Left ventricle myocardium superior (tissue), 1 donor: ENCODE measurements at regions not wholly inside any gene's neighbourhood (a gene's known extent, or its start where the extent isn't known, plus 50 kb on each side); places are given as distances from the start of the nearest gene placed in this dataset.
"Not testable (repeated sequence)": the region's sequence is repeated elsewhere in the genome, so short reads cannot be mapped to it uniquely, and the experiment has no call there.

Experiments used
- ATAC-seq: fragments of 200-7000 bp; cut with Tn5 transposase; one replicate; pipeline ENCODE4 v1.9.1; 2020; ENCODE audit warnings: mild to moderate bottlenecking, moderate library complexity
- DNase-seq: peaks from one replicate; pipeline ENCODE4 v3.0.0-alpha.2; 2020
- intact Hi-C: fragments of 100-400 bp; cut with micrococcal nuclease; formaldehyde crosslinking; loops from one replicate; pipeline ENCODE4 v1.11.0; 2022
- donor health status: DM: no; HTN: yes; CAD: no; lungs with severe emphysema.

DNA sequence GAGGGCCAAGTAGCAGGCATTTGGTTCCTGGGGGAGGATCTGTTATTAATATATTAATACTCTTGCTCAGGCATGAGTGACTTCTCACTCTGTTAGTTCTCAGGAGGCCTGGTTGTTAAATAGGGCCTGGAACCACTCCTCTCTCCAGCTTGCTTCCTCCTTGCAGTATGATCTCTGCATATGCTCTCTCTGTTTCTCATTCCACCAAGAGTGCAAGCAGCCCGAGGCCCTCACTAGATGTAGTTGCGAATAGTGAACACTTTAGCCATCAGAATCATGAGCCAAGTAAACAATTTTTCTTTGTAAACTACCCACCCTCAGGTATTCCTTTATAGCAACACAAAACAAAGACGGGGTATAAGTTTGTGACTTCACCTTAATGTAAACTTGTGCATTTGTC, 784.3 kb downstream of the DNAJB9 start:
- intact Hi-C loops: no loop called here
- DNase-seq (no peak), ATAC-seq (no peak)

DNA sequence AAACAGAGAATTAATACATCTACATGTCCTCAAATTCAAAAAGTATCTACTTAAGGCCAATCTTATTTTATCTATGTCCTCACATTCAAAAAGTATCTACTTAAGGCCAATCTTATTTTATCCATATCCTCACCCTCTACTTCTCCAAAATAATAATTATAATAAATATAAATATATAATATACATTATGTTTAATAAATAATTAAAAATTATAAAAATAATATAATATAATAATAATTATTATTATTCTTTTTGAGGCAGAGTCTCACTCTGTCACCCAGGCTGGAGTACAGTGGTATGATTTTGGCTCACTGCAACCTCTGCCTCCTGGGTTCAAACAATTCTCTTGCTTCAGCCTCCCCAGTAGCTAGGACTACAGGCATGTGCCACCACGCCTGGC, 784.9 kb downstream of the DNAJB9 start:
- intact Hi-C loops: no loop called here
- ATAC-seq: no peak
- DNase-seq: no peak

DNA sequence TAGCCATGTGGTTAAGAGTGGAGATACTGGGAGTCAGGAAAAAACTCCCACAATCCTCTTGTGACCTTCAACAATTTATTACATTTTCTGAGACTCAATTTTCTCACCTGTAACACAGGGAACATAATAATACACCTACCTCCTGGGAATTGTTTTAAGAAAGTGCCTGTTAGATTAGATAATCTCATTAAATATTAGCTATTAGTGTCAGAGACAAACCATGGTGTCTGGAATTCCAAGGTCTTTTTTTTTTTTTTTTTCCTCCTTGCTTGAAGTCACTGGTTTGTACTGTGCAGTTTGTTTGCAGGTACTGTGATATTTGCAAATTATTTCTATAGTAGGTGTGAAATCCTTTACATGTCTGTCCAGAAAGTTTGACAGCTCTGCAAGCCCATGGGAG, 806.1 kb downstream of the DNAJB9 start:
- ATAC-seq (no peak), DNase-seq (no peak)
- intact Hi-C loops: no loop called here

DNA sequence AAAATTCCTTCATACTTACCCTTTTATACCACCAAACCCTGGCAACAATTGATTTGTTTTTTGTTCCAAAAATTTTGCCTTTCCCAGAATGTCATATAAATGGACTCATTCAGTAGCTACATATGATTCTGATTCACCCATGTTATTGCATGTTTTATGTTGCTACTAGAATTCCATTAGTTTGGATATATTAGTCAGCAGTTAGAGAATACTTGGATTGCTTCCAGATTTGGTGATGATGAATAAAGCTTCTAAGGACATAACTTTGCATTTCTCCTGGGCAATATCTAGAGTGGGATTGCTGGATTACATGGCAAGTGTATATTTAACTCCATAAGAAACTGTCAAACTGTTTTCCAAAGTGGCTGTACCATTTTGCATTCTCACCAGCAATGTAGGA, 806.9 kb downstream of the DNAJB9 start:
- intact Hi-C loops: no loop called here
- ATAC-seq: no peak
- no peak for DNase-seq

DNA sequence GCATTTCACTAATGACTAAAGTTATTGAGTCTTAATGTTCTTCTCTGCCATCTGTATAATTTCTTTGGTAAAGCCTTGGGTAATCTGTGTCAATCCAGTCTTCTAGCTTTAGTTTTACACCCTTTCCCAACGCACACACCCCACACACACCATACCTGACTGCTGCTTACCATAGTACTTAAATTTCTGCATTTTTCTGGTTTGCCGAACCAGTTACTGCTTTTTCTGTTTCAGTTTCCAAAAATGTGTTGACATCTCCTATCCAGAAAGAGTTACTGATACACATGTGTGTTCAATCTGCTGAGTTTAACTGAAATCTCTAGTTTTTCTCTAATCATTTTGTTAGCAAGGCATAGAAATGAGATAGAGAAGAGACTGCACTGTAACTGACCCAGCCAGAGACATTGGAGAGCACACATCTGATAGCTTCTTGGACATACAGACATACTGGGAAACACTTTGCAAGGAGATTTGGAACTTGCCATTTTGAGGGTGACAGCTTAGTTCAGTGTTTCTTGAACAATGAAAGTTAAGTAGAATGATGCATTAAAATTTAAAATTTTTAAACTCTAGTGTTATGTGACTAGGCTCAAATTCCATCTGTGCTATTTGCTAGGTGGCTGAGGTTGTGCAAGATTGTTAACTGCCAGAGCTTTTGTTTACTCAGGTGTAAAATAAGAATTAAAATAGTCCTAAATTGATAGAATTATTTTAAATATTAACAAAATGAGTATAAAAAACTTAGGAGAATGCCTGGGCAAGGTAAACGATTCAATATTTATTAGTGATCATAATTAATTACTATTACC, 807.6 kb downstream of the DNAJB9 start:
- intact Hi-C loops: no loop called here
- ATAC-seq (no peak), DNase-seq (no peak)

DNA sequence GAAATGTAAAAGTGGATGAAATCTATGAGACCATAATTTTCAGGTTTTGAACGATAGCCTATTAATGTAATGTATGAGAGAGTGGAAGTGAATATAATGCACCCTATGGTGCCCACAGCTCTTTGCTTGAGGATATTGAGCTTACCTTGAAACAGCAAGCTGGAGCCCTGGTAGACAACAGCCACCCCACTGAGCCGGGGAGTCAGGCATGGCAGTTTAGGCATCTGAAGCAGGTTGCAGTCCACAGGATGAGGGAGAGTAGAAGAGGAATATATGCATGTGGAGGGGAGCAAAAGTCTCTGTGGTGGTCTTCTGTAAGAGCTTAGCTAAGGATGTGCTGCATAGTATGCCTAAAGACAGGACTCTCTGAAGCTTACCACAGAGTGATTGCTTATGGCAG, 817.3 kb downstream of the DNAJB9 start:
- intact Hi-C loops: no loop called here
- no peak for ATAC-seq
- no peak for DNase-seq

DNA sequence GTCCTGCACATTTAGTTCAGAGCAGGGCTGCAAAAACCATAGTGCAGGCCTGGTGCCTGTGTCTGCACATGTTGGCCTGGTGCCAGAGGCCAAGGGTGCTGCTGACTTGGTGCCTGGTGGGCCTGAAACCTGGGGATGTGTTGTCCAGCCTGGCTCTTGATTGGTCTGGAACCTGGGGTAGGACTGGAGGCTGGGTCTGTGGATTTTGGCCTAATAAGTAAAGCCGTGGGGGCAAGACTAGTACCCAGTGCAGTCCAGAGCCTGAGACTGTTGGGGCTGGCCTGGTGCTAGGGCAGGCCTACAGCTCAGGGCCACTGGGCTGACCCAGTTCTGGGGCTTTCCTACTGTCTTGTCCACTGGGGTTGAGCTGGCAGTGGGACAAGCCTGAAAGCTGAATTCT, 817.9 kb downstream of the DNAJB9 start:
- intact Hi-C loops: no loop called here
- DNase-seq (no peak), ATAC-seq (no peak)

DNA sequence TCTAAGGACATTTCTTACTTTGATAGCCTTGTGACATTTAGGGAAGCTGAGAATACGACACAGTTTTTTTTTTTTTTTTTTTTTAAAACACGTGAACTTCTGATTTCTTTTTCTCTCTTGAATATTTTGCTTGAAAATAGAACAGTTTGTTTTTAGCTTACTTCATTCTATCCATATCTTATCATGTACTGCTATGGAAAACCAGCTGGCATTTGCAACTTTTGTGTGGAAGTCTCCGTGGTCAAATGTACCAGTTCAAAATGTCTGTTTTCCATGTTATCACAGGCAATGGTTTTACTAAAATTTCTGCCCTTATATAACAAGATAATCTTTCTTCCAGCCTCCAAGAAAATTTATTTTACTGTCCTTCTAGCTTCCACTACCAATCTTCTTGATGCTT, 821.6 kb downstream of the DNAJB9 start:
- intact Hi-C loops: no loop called here
- DNase-seq: no peak
- ATAC-seq: no peak

DNA sequence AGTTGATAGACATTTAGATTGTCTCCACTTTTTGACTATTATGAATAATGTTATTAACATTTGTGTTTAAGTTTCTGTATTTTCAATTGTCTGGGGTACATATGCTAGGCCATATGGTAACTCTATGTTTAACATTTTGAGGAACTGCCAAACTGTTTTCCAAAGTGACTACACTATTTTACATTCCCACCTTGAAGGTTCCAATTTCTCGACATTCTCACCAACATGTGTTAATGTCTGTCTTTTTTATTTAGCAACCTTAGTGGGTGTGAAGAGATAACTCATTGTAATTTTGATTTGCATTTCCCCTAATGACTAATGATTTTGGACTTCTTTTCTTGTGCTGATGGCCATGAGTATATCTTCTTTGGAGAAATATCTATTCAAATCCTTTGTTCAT, 832.4 kb downstream of the DNAJB9 start:
- intact Hi-C loops: no loop called here
- no peak for ATAC-seq

DNA sequence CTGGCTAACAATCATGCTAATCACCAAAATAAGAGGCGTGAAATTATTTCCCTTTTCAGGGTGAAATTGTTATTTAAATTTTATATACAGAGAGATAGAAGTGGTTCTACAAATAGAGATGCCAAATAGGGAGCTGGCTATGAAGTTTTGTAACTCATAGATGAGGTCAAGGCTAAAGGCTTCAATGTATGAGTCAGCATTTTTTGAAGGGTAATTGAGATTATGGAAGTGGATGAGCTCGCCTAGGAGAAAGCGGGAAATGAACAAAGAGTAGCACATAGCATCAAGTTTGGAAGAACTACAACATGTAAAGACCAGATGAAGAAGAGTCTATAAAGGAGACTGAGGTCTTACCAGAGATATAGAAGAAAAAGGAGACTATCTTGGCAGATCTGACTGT, 838.1 kb downstream of the DNAJB9 start:
- DNase-seq (no peak), ATAC-seq (no peak)
- intact Hi-C loops: no loop called here

More for the DNA sequence above, 832.4 kb downstream of the DNAJB9 start:
- no peak for DNase-seq

DNA sequence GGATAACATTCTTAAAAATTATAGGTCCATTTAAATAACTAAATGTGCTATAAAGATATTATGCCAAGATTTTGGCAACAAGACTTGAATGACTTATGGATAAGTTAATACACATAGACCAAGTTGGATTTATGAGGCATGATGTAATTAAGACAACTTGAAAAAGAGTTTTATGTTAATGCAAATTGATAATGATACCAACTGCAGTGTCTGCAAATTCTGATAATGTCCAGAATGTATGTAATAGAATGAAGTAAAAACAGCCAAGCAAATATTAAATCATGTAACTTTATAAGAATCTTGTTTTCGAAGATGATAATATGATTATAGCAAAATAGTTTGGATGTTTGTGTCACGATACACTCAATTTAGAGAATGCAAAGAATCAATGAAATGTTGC, 868.3 kb downstream of the DNAJB9 start:
- ATAC-seq (no peak), DNase-seq (no peak)
- intact Hi-C loops: no loop called here

DNA sequence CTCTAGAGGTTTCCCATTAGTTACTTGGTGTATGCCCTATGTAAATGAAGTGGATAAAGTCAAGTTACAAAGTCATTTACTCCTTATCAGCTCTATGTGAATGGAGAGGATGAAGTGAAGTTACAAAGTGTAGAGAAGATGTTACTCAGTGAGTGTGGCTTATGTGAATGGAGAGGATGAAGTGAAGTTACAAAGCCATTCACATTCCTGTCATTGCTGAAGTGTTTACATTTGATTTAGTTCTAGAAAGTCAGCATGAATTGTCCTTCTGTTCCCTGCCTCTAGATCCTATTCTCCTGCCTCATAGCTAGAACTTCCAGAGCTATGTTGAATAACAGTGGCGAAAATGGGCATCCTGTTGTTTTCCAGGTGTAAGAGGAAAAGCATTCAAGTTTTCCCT, 880.1 kb downstream of the DNAJB9 start:
- DNase-seq (no peak), ATAC-seq (no peak)
- intact Hi-C loops: no loop called here

DNA sequence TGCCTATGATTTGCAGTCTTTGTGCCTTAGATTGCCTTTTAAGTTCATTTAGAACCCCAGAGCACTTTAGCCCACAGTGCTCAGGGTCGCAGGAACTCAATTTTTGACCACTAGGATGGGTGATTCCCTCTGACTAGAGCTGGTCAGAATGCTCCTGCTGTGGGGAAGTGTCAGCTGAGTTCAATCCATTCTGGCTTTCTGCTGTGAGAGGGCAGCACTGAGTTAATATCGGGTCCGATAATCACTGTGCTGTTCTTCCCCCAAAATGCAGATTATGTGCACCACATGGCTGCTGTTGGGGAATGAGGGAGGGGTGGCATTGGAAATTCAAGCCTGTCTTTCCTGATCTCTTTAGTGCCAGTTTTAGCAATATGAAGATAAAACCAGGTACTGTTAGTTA, 886.4 kb downstream of the DNAJB9 start:
- intact Hi-C loops: no loop called here
- ATAC-seq: no peak
- DNase-seq: no peak

DNA sequence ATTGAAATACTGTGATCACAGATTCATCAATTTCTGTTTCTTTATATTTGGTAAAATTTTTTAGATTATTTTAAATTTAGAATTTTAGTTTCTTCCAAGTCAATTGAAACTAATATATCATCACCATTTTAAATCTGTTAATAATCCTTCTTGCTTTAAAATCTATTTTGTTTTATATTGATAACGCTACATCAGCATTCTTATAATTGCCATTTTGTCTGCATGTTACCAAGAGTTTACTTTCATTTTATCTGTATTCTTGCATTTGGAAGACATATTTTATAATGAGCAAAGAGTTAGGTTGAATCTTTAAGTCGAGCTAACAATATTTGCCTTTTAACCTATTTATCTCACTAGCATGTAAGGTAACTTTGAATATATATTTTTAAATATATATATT, 890.6 kb downstream of the DNAJB9 start:
- intact Hi-C loops: no loop called here
- DNase-seq (no peak), ATAC-seq (no peak)

DNA sequence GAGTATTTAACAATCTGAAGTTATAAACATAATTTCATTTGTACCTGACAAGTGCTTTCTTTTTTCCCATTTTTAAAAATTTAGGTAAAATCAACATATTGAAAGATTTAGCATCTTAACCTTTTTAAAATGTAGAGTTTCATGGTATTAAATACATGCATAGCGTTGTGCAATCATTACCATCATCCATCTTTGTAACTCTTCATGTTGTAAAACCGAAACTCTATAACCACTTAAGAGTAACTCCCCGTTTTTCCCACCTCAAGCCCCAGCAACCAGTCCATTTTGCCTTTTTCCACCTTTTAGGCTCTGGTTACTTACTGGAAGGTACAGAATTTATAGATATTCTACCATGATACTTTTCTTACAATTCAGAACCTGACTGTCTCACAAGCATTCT, 892.5 kb downstream of the DNAJB9 start:
- no peak for ATAC-seq
- intact Hi-C loops: no loop called here
- DNase-seq: no peak

DNA sequence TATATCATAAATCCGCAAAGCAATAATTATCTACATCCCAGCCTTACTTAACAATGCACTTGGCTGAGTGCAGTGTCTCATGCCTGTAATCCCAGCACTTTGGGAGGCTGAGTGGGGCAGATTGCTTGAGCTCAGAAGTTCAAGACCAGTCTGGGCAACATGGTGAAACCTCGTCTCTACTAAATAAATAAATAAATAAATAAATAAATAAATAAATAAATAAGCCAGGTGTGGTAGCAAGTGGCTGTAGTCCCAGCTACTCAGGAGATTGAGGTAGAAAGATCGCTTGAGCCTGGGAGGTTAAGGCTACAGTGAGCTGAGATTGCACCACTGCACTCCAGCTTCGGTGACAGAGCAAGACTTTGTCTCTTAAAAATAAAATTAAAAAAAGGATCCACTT, 898.1 kb downstream of the DNAJB9 start:
- intact Hi-C loops, ATAC-seq: not testable (repeated sequence)

DNA sequence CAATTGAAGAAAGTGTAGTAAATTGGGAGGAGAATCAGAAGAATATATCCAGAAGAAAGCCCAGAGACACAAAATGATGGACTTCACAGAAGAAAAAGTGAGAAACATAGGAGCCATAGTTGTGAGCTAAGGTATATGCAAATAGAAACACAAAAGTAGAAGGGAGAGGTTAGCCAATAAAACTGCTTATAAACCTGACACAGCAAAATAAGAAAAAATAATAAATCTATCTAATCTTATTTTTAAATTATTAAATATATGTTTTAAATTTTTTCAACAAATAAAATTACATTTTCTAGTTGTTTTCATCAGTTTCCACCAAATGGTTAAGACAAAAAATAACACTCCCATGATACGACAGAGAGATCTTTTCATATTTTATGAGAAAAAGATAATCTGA, 903.5 kb downstream of the DNAJB9 start:
- no peak for ATAC-seq

More for the DNA sequence above, 898.1 kb downstream of the DNAJB9 start:
- not testable (repeated sequence) for DNase-seq

DNA sequence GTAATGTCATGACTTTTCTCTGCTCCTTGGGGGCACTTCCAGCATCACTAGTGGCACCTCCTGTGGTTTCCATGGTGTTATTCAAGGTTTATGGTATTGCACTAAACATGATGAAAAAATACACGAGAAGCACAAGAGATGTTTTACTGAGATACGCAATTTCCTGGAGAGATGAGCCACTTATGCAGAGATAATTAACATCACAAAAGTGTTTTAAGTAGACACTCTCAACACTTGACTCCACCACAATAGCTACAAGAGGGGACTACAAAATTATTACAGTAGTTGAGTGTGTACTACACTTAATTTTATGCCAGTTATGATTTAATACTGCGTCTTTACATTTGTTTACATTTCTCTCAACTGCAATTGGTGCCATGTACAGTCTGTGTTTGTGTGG, 906.7 kb downstream of the DNAJB9 start:
- ATAC-seq (no peak), DNase-seq (no peak)
- intact Hi-C loops: no loop called here

More for the DNA sequence above, 903.5 kb downstream of the DNAJB9 start:
- no peak for DNase-seq
- intact Hi-C loops: no loop called here

DNA sequence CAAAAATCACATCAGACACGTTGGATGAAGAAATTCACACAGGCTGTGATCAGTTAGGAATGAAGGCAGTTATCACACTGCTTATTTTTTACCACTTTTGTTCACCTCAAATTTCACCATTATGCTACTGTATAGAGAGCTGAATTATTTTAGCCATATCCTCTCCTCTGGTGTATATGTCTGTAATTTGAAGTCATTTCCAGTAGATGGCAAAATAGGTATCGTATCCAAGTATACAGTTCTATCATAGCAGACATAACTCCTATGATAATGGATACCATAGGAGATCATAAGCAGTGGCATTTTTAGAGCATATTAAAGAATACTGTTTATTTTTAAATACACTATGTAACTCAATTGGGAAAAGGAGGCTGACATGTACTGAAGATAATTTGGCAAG, 909.7 kb downstream of the DNAJB9 start:
- intact Hi-C loops: no loop called here
- DNase-seq: no peak
- no peak for ATAC-seq

DNA sequence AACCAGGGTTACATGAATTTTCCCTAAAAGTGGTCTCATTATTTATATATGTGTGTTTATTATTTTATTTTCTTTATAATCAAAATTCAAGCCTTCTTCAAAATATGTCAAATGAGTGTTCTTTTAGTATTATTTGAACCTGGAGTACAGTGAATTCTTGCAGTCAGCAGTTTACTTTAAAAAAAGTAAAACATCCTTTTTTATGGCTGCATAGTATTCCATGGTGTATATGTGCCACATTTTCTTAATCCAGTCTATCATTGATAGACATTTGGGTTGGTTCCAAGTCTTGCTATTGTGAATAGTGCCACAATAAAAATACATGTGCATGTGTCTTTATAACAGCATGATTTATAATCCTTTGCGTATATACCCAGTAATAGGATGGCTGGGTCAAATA, 920.9 kb downstream of the DNAJB9 start:
- ATAC-seq, intact Hi-C loops, DNase-seq: not testable (repeated sequence)

DNA sequence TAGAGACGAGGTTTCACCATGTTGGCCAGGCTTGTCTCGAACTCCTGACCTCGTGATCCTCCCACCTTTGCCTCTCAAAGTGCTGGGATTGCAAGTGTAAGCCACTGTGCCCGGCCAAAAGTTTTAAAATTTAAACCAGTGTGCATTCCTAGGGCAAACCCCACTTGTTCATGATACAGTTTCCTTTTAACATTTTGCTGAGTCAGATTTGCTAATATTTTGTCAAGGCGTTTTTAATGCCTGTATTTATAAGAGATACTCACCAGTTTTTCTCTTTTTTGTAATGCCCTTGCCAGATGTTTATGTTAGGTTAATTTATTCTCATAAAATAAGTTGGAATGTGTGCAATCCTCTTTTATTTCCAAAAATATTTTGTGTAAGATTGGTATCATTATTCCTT, 927.4 kb downstream of the DNAJB9 start:
- intact Hi-C loops: no loop called here
- DNase-seq: no peak
- no peak for ATAC-seq

DNA sequence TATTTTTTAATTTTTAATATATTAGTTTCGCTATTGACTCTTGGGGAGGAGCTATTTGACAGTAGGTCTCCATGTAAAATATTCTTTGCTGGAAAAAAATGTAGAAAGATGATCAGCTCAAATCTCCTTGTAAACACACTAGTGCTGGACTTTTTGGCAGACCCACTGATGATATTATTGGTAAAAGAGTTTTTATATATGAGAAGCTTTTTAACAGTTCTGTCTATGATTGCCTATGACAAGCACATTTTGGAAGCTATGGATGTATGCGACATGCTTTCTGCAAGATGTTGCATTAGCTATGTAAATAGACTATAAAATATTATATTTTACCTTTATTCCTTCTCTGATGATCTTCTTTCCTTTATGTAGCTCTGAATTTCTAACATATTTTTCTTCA, 928.5 kb downstream of the DNAJB9 start:
- DNase-seq (no peak), ATAC-seq (no peak)
- intact Hi-C loops: no loop called here
